Putamen (tissue), 1 donor: ENCODE measurements at regions not wholly inside any gene's neighbourhood (a gene's known extent, or its start where the extent isn't known, plus 50 kb on each side); places are given as distances from the start of the nearest gene placed in this dataset.
A peak's percentile ranks its signal among the peaks of the same experiment; 100 is the strongest.
"Not testable (repeated sequence)": the region's sequence is repeated elsewhere in the genome, so short reads cannot be mapped to it uniquely, and the experiment has no call there.

ENCODE experiments used
- DNase-seq: peaks from one replicate; pipeline ENCODE4 v3.0.0-alpha.2; 2016; ENCODE audit warnings: low spot score

GRCh38 chr17:21517538-21518293, 141.6 kb downstream of the KCNJ12 start:
- DNase-seq = no peak

- DNase-seq = no peak
Measured at GRCh38 chr17:21522755-21523336, 146.7 kb downstream of the KCNJ12 start.

DNA sequence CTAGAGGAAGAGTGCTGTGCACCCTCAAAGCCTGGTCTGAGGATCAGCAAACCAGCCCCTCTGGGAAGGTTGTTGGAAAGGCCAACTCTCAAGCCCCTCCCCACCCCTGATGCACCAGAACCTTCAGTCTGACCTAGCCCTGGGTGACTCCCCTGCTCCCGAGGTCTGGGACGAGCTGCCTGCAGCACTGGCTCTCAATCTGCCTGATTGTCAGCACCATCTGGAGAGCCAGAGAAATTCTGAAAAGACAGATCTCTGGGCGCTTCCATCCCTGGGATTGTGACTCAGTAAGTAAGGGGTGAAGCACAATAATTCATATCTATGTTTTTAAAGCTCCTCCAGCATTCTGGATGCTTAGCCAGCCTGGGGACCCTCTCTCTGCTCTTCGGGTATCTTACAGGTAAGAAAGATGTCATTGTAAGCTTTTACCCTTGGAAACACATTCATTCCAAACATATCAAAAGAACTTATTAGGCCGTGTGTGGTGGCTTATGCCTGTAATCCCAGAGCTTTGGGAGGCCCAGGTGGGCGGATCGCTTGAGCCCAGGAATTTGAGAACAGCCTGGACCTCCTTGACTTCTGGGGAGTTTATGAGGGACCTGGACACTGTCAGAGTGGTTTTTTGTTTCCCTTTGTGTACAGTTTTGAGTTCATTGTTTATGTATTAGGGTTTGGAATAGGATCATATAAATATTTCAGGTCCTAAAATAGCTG, 147.5 kb downstream of the KCNJ12 start:
- no peak for DNase-seq

DNA sequence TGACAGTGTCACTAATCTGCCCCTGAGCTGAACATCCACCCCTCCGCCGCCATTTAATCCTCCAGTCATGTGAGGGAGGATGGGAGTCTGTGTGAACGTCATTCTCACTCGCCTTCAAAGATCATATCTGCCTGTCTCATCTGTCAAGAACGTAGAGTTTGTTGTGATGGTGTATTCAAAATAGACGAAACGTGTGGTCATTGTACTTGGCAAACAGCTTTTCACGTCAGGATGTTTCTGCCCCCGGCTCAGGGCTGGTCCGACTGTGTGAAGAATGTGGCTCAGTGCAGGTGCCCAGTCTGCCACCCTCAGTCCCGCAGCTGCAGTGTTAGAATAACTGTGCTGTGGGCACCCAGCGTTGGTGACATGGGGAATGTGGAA, 148.0 kb downstream of the KCNJ12 start:
- DNase-seq = no peak

DNA sequence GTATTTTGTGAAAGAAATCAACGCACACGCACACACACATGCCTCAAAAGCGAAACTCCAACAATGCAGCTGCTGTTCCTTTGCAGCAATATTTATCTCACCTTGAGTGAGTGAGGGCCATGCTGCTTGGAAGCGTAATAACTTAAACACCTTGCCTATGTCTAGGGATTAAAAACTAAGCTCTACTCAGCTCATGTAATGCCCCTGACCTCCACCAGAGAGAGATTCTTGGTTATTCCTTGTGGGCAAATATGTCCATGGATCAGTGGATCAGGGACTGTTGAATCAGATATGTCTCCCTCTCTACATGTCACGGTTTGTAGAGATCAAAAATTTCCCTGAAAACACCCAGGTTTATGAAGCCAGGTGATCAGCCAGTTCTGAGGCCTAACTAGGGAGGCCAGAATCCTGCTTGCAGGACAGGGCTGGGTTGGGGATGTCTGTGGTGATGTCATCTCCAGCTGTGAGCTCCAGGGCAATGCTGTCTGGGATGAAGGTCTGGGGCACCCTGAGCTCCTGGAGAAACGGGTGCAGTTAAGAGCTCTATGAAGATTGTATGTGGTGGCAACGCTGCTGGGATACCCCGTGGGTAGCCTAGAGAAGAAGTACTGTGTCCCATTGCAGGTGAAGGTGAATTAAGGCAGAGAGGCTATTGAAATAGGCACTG, 149.4 kb downstream of the KCNJ12 start:
- no peak for DNase-seq

DNA sequence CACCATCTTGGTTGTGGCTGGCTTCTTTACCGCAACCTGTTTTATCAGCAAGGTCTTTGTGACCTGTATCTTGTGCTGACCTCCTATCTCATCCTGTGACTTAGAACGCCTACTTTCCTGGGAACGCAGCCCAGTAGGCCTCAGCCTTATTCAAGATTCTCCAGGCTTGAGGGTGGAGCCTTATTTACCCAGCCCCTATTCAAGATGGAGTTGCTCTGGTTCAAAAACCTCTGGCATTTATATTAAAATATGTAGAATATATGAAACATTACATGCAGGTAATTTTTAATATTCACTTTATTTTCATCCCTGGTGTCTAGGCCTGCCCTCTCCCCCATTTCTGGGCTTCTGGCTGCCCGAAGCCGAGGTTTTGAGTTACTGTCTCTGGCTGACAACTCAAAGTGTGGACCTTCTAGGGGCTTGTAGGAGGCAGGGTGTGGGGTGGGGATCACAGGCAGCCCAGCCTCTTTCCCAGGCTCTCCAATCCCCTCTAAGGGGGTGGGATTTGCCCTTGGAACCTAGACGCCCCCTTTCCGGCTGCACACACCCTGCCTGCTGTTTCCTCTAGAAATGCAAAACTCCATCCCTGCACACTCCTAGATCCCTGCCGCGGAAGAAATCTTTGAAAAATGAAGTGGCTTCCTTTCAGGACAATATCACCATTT, 152.0 kb downstream of the KCNJ12 start:
- DNase-seq = no peak

DNA sequence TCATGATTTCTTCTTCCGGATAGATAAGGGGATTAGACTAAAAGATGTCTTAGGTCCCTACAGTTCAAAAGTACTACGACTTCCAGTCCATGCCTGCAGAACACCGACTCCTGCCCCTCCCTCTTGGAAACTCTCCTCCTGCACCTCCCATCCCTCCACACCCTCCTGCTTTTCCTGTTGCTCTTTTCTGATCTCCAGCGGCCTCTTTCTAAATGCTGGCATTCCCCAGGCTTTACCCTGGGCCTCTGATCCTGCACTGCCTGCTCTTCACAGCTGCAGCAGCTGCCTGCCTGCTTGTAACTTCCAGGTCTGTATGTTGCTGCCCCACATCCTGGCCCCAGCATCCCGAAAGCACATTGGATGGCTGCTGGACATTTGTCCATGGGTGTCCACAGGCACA, 154.2 kb downstream of the KCNJ12 start:
- no peak for DNase-seq

GRCh38 chr17:21530841-21531240, 154.7 kb downstream of the KCNJ12 start:
- DNase-seq = no peak

- DNase-seq = no peak
Measured at GRCh38 chr17:21532763-21533385, 156.7 kb downstream of the KCNJ12 start.

DNA sequence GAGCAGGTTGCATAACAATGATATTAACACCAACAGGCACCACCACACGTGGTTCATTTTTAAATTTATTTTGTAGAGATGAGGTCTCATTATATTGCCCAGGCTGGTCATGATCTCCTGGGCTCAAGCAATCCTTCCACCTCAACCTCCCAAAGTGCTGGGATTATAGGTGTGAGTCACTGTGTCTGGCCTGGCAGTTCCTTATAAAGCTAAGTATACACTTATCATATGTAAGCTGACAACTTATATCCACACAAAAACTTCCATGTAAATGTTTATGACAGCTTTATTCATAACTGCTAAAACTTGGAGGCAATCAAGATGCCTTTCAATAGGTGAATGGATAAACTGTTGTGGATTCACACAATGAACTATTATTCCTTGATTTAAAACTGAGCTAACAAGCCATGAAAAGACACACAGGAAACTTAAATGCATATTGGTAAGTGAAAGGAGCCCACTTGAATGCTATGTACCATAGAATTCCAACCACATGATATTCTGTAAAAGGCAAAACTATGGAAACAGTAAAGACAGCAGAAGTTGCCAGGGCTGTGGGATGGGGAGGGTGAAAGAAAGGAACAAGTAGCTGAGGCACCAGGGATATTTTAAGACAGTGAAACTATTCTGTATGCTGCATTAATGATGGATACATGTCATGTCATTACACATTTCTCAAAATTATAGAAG, 156.5 kb upstream of the KCNJ18 start:
- no peak for DNase-seq

- no peak for DNase-seq
Measured at GRCh38 chr17:21537302-21537701, 155.0 kb upstream of the KCNJ18 start.

GRCh38 chr17:21538615-21539014, 153.7 kb upstream of the KCNJ18 start:
- DNase-seq = no peak

DNA sequence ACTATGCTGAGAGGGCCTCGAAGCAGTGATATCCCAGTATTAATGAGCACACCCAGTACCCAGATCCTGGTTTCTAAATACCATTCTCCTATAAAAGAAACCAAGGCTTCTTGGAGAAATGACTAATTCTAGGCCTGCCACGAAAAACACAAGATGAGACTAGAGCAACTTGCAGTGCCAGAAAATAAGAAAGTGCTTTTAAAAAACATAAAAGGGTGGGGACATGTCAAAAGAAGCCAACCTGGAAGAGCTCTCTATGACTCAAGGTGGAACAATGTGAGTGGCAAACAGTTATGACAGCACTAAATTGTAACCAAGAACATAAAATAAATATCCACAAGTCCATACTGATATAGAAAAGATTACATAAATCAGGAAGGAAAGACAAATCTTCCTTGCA, 153.2 kb upstream of the KCNJ18 start:
- no peak for DNase-seq

DNA sequence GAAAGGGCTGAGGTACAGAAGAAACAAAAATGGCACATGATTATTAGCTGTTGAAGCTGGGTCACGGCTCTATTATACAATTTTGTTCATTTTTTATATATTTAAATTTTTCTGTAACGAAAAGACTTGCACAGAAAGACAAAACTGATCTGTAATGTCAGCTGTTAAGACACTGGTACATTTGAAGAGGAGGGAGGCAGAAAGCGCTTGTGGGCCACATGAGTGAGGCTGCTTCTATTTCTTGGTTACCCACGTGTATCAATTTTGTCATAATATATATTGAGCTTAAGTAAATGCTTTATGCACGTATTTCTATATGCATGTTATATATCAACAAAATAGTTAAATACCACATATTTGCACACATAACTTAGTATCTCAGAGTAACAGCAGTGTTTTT, 151.8 kb upstream of the KCNJ18 start:
- DNase-seq = peak; percentile 47

DNA sequence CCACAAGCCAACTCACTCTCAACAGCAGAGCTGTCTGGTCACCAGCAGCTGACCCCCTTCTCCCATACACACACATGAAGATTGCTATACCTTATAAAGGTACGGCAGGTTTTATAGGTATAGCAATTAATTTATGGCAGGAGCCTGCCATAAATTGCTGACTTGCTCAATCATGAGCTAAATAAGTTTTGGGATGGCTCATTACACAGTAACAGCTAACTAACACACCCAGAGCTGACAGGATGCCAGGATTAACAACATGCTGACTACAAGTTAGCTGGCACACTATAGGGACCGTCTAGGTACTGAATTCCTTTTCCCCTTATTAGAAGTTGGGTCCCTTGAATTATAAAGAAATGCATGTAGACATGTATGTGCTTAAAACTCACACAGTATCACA, 150.3 kb upstream of the KCNJ18 start:
- no peak for DNase-seq

GRCh38 chr17:21542991-21543390, 149.3 kb upstream of the KCNJ18 start:
- no peak for DNase-seq

DNA sequence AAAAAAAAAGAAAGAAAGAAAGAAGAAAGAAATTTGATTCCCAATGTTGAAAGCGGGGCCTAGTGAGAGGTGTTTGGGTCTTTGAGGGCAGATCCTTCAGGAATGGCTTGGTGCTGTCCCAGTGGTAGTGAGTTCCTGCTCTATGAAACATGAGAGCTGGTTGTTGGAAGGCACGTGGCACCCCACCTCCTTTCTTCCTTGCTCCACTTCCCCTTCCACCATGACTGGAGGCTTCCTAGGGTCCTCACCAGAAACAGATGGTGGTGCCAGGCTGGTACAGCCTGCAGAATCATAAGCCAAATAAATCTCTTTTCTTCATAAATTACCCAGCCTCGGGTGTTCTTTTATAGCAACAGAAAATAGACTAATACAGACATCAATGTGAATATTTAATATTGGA, 147.3 kb upstream of the KCNJ18 start:
- no peak for DNase-seq

DNA sequence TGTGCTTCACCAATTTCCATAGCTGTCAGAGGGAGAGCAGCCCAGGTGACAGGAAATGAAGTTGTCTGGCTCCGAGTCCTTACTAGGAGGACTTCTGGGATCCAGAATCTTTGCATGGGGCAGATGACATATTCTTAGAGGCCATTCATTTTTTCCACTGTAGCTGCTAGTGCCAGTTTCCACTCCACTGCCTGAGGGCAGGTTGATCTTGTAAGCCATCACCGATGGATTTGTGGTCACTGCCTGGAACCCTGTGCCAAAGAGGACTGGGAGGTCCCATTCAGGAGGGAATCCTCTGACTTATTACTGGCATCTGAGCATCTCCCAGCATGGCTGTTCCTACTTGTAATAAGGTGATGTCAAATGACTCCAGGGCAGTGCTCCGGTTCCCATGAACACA, 144.1 kb upstream of the KCNJ18 start:
- no peak for DNase-seq

- DNase-seq = no peak
Measured at GRCh38 chr17:21549107-21549687, 143.1 kb upstream of the KCNJ18 start.

DNA sequence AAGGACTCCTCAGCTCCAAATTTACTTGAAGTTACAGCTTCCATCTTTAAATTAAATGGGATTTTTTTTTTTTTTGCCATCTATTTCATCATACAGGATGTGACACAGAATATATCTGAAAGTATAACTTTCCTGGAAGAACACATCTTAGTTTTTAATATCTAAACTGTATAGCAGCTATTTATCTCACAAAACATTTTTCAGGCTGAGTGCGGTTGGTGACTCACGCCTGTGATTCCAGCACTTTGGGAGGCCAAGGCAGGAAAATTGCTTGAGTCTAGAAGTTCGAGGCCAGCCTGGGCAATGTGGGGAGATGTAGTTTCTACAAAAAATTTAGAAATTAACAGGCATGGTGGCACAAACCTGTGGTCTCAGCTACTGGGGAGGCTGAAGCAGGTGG, 142.3 kb upstream of the KCNJ18 start:
- not testable (repeated sequence) for DNase-seq
